ENCODE measurements at regions not wholly inside any gene's neighbourhood (a gene's known extent, or its start where the extent isn't known, plus 50 kb on each side); places are given as distances from the start of the nearest gene placed in this dataset.
"Not testable (repeated sequence)": the region's sequence is repeated elsewhere in the genome, so short reads cannot be mapped to it uniquely, and the experiment has no call there.

GRCh38 chr13:31607531-31607930 is 131.8 kb upstream of the RXFP2 start:
- DNase-seq (ENCODE audit: low read depth in 1 of 2, low spot score in 1 of 2) = not testable (repeated sequence)

- not testable (repeated sequence) for DNase-seq (ENCODE audit: low read depth in 1 of 2, low spot score in 1 of 2)
Measured at GRCh38 chr13:31608780-31609179, 130.5 kb upstream of the RXFP2 start.

- DNase-seq (ENCODE audit: low read depth in 1 of 2, low spot score in 1 of 2) = no peak
Measured at GRCh38 chr13:31610270-31610998, 128.9 kb upstream of the RXFP2 start.

GRCh38 chr13:31611214-31611613 is 128.1 kb upstream of the RXFP2 start:
- DNase-seq (ENCODE audit: low read depth in 1 of 2, low spot score in 1 of 2) = no peak

- DNase-seq (ENCODE audit: low read depth in 1 of 2, low spot score in 1 of 2) = no peak
Measured at GRCh38 chr13:31614073-31614472, 125.3 kb upstream of the RXFP2 start.

- no peak for DNase-seq (ENCODE audit: low read depth in 1 of 2, low spot score in 1 of 2)
Measured at GRCh38 chr13:31614704-31615103, 124.6 kb upstream of the RXFP2 start.

- no peak for DNase-seq (ENCODE audit: low read depth in 1 of 2, low spot score in 1 of 2)
Measured at GRCh38 chr13:31625115-31625514, 114.2 kb upstream of the RXFP2 start.

GRCh38 chr13:31627097-31627845 is 112.1 kb upstream of the RXFP2 start:
- no peak for DNase-seq (ENCODE audit: low read depth in 1 of 2, low spot score in 1 of 2)

- DNase-seq (ENCODE audit: low read depth in 1 of 2, low spot score in 1 of 2) = no peak
Measured at GRCh38 chr13:31629085-31629780, 110.1 kb upstream of the RXFP2 start.

- no peak for DNase-seq (ENCODE audit: low read depth in 1 of 2, low spot score in 1 of 2)
Measured at GRCh38 chr13:31631071-31631470, 108.3 kb upstream of the RXFP2 start.

GRCh38 chr13:31631746-31632145 is 107.6 kb upstream of the RXFP2 start:
- DNase-seq (ENCODE audit: low read depth in 1 of 2, low spot score in 1 of 2) = no peak

GRCh38 chr13:31638577-31638976 is 100.7 kb upstream of the RXFP2 start:
- DNase-seq (ENCODE audit: low read depth in 1 of 2, low spot score in 1 of 2) = no peak

- DNase-seq (ENCODE audit: low read depth in 1 of 2, low spot score in 1 of 2) = no peak
Measured at GRCh38 chr13:31639443-31640163, 99.7 kb upstream of the RXFP2 start.

- DNase-seq (ENCODE audit: low read depth in 1 of 2, low spot score in 1 of 2) = no peak
Measured at GRCh38 chr13:31649766-31650165, 89.6 kb upstream of the RXFP2 start.

GRCh38 chr13:31653730-31654129 is 85.6 kb upstream of the RXFP2 start:
- DNase-seq (ENCODE audit: low read depth in 1 of 2, low spot score in 1 of 2) = no peak

- no peak for DNase-seq (ENCODE audit: low read depth in 1 of 2, low spot score in 1 of 2)
Measured at GRCh38 chr13:31663880-31664585, 75.3 kb upstream of the RXFP2 start.

- DNase-seq (ENCODE audit: low read depth in 1 of 2, low spot score in 1 of 2) = no peak
Measured at GRCh38 chr13:31670831-31671617, 68.3 kb upstream of the RXFP2 start.

- no peak for DNase-seq (ENCODE audit: low read depth in 1 of 2, low spot score in 1 of 2)
Measured at GRCh38 chr13:31674051-31674450, 65.3 kb upstream of the RXFP2 start.

- no peak for DNase-seq (ENCODE audit: low read depth in 1 of 2, low spot score in 1 of 2)
Measured at GRCh38 chr13:31675440-31675953, 63.8 kb upstream of the RXFP2 start.

- no peak for DNase-seq (ENCODE audit: low read depth in 1 of 2, low spot score in 1 of 2)
Measured at GRCh38 chr13:31681133-31681532, 58.2 kb upstream of the RXFP2 start.
